Peyer's patch (tissue), 4 donors: ENCODE measurements at regions not wholly inside any gene's neighbourhood (a gene's known extent, or its start where the extent isn't known, plus 50 kb on each side); places are given as distances from the start of the nearest gene placed in this dataset.

Source experiments
- CTCF ChIP-seq, 6 experiments: fragments of 450-650 bp in 4 of 6; fragments of 200-600 bp in 2 of 6; sonication (generic) in 1 of 6; IDR thresholded peaks; one replicate each; pipeline ENCODE4 v1.5.1; 2017 to 2019; ENCODE audit warnings: antibody characterized with exemption in 6 of 6, mild to moderate bottlenecking in 3 of 6, moderate library complexity in 1 of 6
- POLR2A ChIP-seq, 2 donors: fragments of 450-650 bp; IDR thresholded peaks; one replicate each; pipeline ENCODE4 v1.5.1; 2017; ENCODE audit warnings: antibody characterized with exemption in 2 of 2, mild to moderate bottlenecking in 2 of 2, moderate library complexity in 2 of 2

DNA sequence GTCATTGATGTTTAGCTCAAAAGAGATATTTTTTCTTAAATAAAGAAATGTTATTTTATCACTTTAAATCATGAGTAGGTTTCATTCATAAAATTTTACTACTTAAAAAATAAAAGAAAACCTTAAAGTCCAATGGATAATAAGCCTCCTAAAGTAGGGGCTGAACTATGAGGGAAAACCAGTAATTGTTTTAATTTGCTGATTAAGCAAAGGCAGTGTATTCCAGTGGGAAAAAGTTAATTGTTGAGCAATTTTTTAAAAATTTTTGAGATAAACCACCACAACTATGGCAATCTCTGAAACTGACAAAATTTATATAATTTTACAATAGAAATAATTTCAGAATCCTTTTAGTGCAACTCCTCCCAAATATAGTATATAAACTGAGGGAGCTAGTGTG is 195.0 kb downstream of the FBXO4 start:
- TF ChIP-seq CTCF (IDR thresholded peaks at IDR 0.05) (no peak), POLR2A (IDR thresholded peaks at IDR 0.05) (no peak)
